ENCODE measurements at regions not wholly inside any gene's neighbourhood (a gene's known extent, or its start where the extent isn't known, plus 50 kb on each side); places are given as distances from the start of the nearest gene placed in this dataset.

DNA sequence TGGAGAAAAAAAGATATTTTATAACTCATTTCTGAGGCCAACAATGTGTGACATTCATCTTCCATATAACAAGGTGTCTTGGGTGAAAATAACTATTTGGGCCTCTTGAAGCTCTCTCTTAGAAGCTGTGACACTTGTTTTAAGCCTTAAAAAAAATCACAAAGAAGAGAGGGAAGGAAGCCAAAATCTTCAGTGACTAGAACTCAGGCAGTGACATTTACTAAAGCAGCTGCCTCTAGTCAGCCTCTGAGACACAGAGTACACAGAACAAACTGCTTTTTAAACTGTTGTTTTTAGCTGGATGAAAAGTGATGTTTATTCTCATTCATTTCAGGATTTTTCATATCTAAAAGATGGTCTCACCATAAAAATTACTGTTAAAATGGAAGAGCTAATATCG lies 793.6 kb downstream of the GALC start:
- Histone ChIP-seq H3K36me3 (ENCODE audit: control insufficient read depth, insufficient read depth, low read length) (no peaks in the 10 kb centered on the region), H3K4me1 (ENCODE audit: control insufficient read depth, insufficient read depth, low read length) (no peaks in the 10 kb centered on the region), H3K27ac (ENCODE audit: low read length) (no peak overlapping the region), H3K27me3 (ENCODE audit: control insufficient read depth, insufficient read depth, low read length) (no peaks in the 10 kb centered on the region), H3K4me3 (ENCODE audit: low read depth in 2 of 2, low read length in 2 of 2) (no peak overlapping the region), H3K9me3 (ENCODE audit: control insufficient read depth, insufficient read depth, low read depth, low read length) (no peaks in the 10 kb centered on the region)
- DNase-seq (ENCODE audit: low read depth, low spot score) (no peak), ATAC-seq (no peak)
- intact Hi-C loops (cut with micrococcal nuclease; ENCODE audit: unreplicated experiment) (no loop called here), in situ Hi-C loops (cut with HindIII; ENCODE audit: low pct_unique_long_range_greater_than_20kb, low sequenced_read_pairs) (no loop called here)
- ChIA-PET CTCF (no interaction called here), POLR2A (no interaction called here)
- no TSS peak for BruUV-seq (replicated peaks)
- no peak for TF ChIP-seq TCF7L2 (IDR thresholded peaks at IDR 0.05; ENCODE audit: low read depth, low read length)
- no peak for TF ChIP-seq POLR2AphosphoS5 (IDR thresholded peaks at IDR 0.05; ENCODE audit: low read depth, low read length)

DNA sequence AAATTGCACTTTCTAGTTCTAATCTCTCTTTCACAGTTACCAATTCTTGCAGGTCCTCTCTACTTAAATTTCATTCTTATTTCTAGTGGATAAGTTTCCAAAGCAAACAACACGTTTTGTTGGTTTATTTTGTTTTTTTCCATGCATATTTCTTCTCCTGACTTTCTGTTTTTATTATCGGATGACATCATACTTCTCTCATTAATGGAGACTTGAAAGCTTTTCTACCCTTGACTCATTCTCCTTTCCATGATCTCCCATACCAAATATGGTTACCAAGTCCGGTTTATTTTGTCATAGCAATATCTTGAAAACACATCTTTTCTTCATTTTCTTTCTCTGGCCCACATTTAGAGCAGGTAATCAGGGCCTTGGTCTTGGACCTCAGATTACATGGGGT lies 796.5 kb downstream of the GALC start:
- no peaks in the 10 kb centered on the region for H3K27me3 ChIP-seq (ENCODE audit: control insufficient read depth, insufficient read depth, low read length)
- H3K9me3 ChIP-seq (ENCODE audit: control insufficient read depth, insufficient read depth, low read depth, low read length) = no peaks in the 10 kb centered on the region
- ChIA-PET POLR2A (no interaction called here), CTCF (no interaction called here)
- no TSS peak for BruUV-seq (replicated peaks)
- in situ Hi-C loops (cut with HindIII; ENCODE audit: low pct_unique_long_range_greater_than_20kb, low sequenced_read_pairs) (no loop called here), intact Hi-C loops (cut with micrococcal nuclease; ENCODE audit: unreplicated experiment) (no loop called here)
- no peaks in the 10 kb centered on the region for H3K36me3 ChIP-seq (ENCODE audit: control insufficient read depth, insufficient read depth, low read length)
- H3K27ac ChIP-seq (ENCODE audit: low read length) = no peak overlapping the region
- no peak overlapping the region for H3K4me3 ChIP-seq (ENCODE audit: low read depth in 2 of 2, low read length in 2 of 2)
- DNase-seq (ENCODE audit: low read depth, low spot score) = no peak
- H3K4me1 ChIP-seq (ENCODE audit: control insufficient read depth, insufficient read depth, low read length) = no peaks in the 10 kb centered on the region
- ATAC-seq = no peak
- TF ChIP-seq TCF7L2 (IDR thresholded peaks at IDR 0.05; ENCODE audit: low read depth, low read length) = no peak
- no peak for TF ChIP-seq SIN3A (IDR thresholded peaks at IDR 0.05; ENCODE audit: borderline replicate concordance, insufficient read depth, low read depth, low read length)
- TF ChIP-seq, protein P1, sequence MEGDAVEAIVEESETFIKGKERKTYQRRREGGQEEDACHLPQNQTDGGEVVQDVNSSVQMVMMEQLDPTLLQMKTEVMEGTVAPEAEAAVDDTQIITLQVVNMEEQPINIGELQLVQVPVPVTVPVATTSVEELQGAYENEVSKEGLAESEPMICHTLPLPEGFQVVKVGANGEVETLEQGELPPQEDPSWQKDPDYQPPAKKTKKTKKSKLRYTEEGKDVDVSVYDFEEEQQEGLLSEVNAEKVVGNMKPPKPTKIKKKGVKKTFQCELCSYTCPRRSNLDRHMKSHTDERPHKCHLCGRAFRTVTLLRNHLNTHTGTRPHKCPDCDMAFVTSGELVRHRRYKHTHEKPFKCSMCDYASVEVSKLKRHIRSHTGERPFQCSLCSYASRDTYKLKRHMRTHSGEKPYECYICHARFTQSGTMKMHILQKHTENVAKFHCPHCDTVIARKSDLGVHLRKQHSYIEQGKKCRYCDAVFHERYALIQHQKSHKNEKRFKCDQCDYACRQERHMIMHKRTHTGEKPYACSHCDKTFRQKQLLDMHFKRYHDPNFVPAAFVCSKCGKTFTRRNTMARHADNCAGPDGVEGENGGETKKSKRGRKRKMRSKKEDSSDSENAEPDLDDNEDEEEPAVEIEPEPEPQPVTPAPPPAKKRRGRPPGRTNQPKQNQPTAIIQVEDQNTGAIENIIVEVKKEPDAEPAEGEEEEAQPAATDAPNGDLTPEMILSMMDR (IDR thresholded peaks at IDR 0.05) = no peak
- TF ChIP-seq POLR2AphosphoS5 (IDR thresholded peaks at IDR 0.05; ENCODE audit: low read depth, low read length) = no peak
- TF ChIP-seq, protein P2, sequence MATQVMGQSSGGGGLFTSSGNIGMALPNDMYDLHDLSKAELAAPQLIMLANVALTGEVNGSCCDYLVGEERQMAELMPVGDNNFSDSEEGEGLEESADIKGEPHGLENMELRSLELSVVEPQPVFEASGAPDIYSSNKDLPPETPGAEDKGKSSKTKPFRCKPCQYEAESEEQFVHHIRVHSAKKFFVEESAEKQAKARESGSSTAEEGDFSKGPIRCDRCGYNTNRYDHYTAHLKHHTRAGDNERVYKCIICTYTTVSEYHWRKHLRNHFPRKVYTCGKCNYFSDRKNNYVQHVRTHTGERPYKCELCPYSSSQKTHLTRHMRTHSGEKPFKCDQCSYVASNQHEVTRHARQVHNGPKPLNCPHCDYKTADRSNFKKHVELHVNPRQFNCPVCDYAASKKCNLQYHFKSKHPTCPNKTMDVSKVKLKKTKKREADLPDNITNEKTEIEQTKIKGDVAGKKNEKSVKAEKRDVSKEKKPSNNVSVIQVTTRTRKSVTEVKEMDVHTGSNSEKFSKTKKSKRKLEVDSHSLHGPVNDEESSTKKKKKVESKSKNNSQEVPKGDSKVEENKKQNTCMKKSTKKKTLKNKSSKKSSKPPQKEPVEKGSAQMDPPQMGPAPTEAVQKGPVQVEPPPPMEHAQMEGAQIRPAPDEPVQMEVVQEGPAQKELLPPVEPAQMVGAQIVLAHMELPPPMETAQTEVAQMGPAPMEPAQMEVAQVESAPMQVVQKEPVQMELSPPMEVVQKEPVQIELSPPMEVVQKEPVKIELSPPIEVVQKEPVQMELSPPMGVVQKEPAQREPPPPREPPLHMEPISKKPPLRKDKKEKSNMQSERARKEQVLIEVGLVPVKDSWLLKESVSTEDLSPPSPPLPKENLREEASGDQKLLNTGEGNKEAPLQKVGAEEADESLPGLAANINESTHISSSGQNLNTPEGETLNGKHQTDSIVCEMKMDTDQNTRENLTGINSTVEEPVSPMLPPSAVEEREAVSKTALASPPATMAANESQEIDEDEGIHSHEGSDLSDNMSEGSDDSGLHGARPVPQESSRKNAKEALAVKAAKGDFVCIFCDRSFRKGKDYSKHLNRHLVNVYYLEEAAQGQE (IDR thresholded peaks at IDR 0.05; ENCODE audit: insufficient read depth in 1 of 2, low read depth in 2 of 2, low read length in 1 of 2) = no peak

DNA sequence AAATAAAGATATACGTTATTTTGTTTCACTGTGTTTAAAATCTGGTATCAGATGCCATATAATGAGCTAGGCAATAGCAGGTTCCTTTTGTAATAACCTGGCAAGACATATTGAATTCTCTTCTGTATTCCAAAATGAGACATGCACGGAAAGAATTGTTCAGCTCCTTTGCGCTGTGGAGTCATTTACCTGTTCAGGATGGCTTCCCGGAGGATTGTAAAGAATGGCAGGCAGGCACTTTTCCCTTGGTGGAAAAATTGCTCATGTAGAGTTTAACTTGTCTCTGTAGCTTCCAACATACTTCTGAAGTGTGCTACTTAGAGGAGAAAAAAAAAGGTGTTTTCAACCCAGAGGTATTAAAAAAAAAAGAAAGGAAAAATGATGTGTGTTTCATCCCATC lies 805.2 kb downstream of the GALC start:
- no TSS peak for BruUV-seq (replicated peaks)
- TF ChIP-seq, protein P1 (IDR thresholded peaks at IDR 0.05) = no peak
- TF ChIP-seq POLR2AphosphoS5 (IDR thresholded peaks at IDR 0.05; ENCODE audit: low read depth, low read length) (no peak), SIN3A (IDR thresholded peaks at IDR 0.05; ENCODE audit: borderline replicate concordance, insufficient read depth, low read depth, low read length) (no peak), TCF7L2 (IDR thresholded peaks at IDR 0.05; ENCODE audit: low read depth, low read length) (no peak)
- TF ChIP-seq, protein P2 (IDR thresholded peaks at IDR 0.05; ENCODE audit: insufficient read depth in 1 of 2, low read depth in 2 of 2, low read length in 1 of 2) = no peak
- ChIA-PET POLR2A (no interaction called here), CTCF (no interaction called here)
- H3K4me3 ChIP-seq (ENCODE audit: low read depth in 2 of 2, low read length in 2 of 2) = no peak overlapping the region
- no peak overlapping the region for H3K27ac ChIP-seq (ENCODE audit: low read length)
- H3K4me1 ChIP-seq (ENCODE audit: control insufficient read depth, insufficient read depth, low read length) = no peaks in the 10 kb centered on the region
- no peaks in the 10 kb centered on the region for H3K36me3 ChIP-seq (ENCODE audit: control insufficient read depth, insufficient read depth, low read length)
- intact Hi-C loops (cut with micrococcal nuclease; ENCODE audit: unreplicated experiment) (no loop called here), in situ Hi-C loops (cut with HindIII; ENCODE audit: low pct_unique_long_range_greater_than_20kb, low sequenced_read_pairs) (no loop called here)
- ATAC-seq (no peak), DNase-seq (ENCODE audit: low read depth, low spot score) (no peak)
- no peaks in the 10 kb centered on the region for H3K27me3 ChIP-seq (ENCODE audit: control insufficient read depth, insufficient read depth, low read length)
- H3K9me3 ChIP-seq (ENCODE audit: control insufficient read depth, insufficient read depth, low read depth, low read length) = no peaks in the 10 kb centered on the region

Data from Panc1 (cell line).